GM19023 (cell line): ENCODE measurements at regions not wholly inside any gene's neighbourhood (a gene's known extent, or its start where the extent isn't known, plus 50 kb on each side); places are given as distances from the start of the nearest gene placed in this dataset.

Source experiments
- ATAC-seq: cut with Tn5 transposase; IDR thresholded peaks from one replicate; pipeline ENCODE4 v1.9.1; 2021; ENCODE audit warnings: mild to moderate bottlenecking, moderate library complexity; ENCODE audit not compliant: unreplicated experiment

GRCh38 chr17:77849239-77849638 is 109.3 kb upstream of the TNRC6C start:
- no peak for ATAC-seq

DNA sequence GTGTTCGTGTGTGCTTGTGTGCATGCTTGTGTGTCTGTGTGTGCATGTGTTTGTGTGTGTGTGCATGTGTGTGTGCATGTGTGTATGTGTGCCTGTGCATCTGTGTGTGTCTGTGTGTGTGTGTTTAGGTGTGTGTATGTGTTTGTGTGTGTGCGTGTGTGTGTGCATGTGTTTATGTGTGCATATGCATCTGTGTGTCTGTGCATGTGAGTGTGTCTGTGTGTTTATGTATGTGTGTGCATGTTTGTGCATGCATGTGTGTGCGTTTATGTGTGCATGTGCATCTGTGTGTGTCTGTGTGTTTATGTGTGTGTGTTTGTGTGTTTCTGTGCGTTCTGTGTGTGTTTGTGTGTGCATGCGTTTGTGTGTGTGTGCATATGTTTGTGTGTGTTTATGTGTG is 106.6 kb upstream of the TNRC6C start:
- no peak for ATAC-seq

GRCh38 chr17:77852731-77853130 is 105.8 kb upstream of the TNRC6C start:
- no peak for ATAC-seq

DNA sequence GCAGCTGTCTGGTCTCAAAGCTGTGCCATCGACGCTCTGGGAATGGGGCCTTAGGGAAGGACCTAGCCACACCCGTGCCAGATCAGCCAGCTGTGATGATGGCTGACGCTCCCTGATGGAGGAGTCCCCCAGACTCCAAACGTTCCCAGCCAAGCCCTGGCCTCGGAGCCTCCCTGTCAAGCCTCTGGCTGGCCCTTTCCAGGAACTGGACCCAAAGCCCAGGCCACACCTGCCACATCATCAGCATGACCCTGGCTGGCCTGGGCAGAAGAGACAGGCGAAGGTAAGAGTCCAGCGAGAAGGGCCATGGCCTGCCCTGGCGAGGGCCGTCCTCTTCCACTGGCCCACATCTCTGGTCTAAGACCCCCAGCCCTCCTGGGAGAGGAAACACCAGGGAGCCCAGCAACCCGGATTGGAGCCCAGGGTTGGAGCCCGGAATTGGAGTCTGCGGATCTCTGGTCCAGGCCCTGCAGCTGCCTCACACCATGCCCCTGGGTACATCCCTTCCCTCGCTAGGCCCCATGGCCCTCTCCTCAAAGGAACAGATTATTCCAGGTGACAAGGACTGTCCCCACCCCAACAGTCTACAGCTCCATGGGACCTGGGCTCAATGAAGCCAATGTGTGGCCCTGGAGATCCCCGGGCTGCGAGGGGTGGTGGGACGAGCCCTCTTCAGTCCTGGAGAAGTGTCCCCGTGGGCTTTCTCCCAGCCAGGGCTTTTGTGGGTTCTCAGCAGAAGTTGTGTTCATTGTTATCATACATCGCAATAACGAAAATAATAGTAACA is 105.1 kb upstream of the TNRC6C start:
- no peak for ATAC-seq

DNA sequence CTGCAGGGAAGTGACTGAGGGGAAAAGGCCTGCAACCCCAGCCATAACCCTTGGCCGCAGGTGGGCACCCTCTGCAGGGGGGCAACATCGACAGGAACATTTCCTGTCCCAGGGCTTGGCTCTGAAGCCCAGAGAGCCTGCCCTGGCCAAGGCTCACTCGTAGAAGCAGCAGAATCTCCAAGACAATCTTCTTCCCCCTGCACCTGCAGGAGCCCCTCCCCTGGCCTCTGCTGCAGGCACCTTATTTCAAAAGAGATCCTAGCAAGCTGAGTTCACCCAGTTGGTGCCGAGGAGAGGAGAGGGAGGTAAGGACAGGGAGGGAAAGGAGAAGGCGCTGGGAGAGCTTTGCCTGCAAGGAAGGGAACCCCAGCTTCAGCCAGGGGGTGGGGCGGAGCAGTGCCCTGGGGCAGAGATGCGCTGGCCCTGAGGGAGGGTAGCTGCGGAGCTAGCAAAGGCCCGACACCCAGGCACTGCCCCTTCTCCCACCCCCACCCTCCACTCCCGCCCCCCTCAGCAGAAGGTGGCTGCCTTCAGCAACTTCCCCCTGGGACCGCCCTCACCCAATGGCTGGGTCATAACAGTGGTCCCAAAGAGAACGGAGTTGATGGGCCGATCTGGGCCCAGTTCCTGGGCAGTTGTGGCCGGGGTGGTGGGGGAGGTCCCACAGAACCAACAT is 104.3 kb upstream of the TNRC6C start:
- ATAC-seq: no peak

GRCh38 chr17:77854759-77855745 is 103.5 kb upstream of the TNRC6C start:
- no peak for ATAC-seq

DNA sequence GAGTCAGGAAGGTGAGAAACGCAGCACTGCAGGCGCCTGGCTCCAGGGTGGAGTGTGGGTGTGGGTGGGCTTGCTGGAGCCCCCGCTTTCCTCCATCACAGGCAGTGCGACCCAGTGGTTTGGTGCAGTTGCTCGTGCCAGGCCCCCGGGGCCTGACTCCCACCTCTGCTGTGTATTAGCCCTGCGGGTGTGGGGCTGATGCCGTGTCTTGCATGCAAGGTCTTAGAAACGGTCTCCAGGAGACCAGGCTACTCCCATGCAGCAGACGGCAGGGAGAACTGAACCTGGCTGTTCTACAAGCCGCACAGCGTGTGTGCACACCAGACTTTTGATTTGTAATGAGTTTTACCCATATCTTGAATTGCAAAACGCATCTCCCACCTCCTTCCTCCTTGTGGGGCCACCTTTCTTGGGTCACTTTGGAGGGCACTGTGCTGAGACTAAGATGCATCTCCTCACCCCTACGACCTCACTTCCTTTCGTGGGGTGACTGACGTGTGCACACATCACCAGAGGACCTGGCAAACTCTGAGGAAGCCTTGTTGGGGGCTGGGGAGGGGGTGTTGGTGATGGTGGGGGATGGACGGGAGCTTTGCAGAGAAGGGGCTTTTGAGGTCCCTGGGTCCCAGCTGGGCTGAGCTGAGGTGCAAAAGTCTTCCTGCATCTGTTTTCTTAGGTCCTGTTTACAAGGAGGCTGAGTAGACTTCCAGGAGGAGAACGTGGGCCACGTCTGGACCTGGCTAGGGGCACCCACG is 101.8 kb upstream of the TNRC6C start:
- ATAC-seq: no peak

- no peak for ATAC-seq
These were observed 101.3 kb upstream of the TNRC6C start for GRCh38 chr17:77857306-77857555.

DNA sequence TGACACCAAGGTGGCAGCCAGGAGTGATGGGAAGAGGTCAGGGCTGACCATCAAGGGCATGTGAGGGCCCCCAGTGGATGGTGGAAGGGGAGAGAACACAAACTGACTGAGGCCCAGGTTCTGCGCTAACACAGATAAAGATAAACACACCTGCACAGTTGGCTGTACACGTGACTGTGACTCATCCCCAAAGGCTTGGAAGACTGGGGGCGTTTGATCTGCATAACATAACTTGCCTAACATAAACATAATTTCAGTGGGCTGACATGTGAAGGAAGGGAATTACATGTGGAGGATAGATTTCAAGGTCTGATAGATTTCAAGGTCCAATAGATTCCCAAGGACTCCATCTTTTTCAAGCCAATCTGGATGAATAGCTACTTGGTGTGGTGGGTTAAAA is 100.9 kb upstream of the TNRC6C start:
- no peak for ATAC-seq

GRCh38 chr17:77858291-77859034 is 100.0 kb upstream of the TNRC6C start:
- no peak for ATAC-seq

GRCh38 chr17:77859035-77859810 is 99.3 kb upstream of the TNRC6C start:
- ATAC-seq: no peak

DNA sequence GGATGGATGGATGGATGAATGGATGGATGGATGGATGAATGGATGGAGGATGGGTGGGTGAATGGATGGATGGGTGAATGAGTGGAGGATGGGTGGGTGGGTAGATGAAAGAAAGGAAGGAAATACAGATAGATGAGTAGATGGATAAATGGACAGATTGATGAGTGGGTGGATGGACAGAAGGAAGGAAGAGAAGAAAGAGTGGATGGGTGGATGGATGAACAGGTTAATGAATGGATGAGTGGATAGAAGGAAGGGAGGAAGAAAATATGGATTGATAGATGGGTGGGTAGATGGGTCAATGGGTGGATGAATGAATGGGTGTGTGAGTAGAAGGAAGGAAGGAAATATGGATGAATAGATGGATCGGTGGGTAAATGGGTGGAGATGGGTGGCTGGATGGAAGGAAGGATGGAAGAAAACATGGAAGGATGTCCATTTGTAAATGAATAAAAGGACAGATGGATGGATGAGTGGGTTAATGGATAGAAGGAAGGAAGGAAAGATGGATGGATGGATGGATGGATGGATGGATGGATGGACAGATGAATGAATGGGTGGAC is 97.3 kb upstream of the TNRC6C start:
- no peak for ATAC-seq

GRCh38 chr17:77861981-77862645 is 96.4 kb upstream of the TNRC6C start:
- no peak for ATAC-seq

GRCh38 chr17:77862890-77863813 is 95.4 kb upstream of the TNRC6C start:
- ATAC-seq: no peak

DNA sequence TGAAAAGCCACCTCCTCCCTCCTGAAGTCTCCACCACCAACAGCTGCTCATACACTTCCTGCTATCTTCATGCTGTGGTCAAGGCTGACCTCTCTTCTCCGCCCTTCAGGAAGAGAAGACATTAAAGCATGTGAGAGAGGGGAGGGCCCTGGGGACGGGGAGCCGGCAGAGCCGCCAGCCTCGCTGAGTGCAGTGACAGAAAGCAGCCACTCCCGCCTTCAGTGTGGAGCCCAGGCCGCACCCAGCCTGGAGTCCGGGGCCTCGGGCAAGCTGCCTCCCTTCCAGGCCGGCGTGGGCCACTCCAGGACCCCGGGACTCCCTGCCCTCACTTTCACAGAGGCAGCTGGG is 94.7 kb upstream of the TNRC6C start:
- ATAC-seq: no peak

DNA sequence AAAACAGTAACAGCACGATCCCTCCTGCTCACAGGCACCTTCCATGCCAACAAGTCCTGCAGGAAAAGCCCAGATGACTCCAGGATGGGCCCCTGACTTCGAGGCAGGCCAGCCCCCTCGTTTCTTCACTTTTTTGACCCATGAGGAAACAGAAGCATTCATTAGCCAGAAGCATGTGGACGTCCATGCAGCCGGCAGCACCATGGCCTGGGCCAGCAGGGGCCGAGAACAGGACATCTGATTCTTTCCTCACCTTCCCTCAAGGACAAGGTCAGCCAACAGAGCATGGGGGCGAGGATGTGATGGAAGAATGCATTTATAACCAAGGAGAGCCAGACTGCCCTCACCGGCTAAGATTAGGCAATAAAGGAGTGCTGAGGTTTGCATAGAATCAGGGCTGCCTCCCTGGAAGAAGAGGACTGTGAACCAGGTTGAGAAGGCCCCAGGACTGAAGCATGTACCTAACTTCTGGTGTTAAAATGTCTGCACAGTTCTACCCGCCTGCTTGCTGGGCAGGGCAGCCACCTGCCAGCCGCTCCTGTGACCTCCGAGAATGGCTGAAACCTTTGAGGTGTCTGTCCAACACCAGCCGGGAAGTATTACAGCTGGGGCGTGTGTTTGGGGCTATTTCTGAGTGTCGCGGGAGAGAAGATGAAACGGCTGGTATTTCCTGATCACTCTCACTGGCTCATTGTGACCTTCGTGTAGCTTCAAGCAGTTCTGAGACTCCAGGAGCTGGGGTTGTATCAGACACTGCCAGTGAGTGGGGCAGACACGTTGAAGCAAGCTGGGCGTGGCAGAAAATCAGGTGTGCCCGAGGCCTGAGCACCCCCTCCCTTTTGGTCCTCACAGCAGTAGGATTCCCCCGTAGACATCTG is 94.0 kb upstream of the TNRC6C start:
- ATAC-seq: no peak
